H54 (cell line): ENCODE measurements at regions not wholly inside any gene's neighbourhood (a gene's known extent, or its start where the extent isn't known, plus 50 kb on each side); places are given as distances from the start of the nearest gene placed in this dataset.

ENCODE experiments used
- DNase-seq: peaks from one replicate; pipeline ENCODE4 v3.0.0; 2011; ENCODE audit warnings: low spot score, mixed read lengths; ENCODE audit not compliant: insufficient read length
- FAIRE-seq: peaks from 3 replicates; lab custom pipeline; 2011; peaks lifted over from hg19 to GRCh38; lab: Jason Lieb, UNC
- POLR2A ChIP-seq: IDR thresholded peaks from 2 replicates; pipeline ENCODE4 v1.6.1; 2011; ENCODE audit warnings: low read depth, mild to moderate bottlenecking, low read length

GRCh38 chr22:48663297-48663696, 1164.4 kb downstream of the BRD1 start:
- DNase-seq: no peak
- FAIRE-seq: no peak
- TF ChIP-seq POLR2A: no peak

GRCh38 chr22:48662476-48663135, 1165.1 kb downstream of the BRD1 start:
- DNase-seq (no peak), FAIRE-seq (no peak)
- no peak for TF ChIP-seq POLR2A

- no peak for FAIRE-seq
- DNase-seq: no peak
- no peak for TF ChIP-seq POLR2A
These were observed 1165.7 kb downstream of the BRD1 start for GRCh38 chr22:48661984-48662383.

- no peak for TF ChIP-seq POLR2A
- FAIRE-seq (no peak), DNase-seq (no peak)
These were observed 1166.6 kb downstream of the BRD1 start for GRCh38 chr22:48660790-48661740.

GRCh38 chr22:48660104-48660789, 1167.4 kb downstream of the BRD1 start:
- no peak for TF ChIP-seq POLR2A
- FAIRE-seq (no peak), DNase-seq (no peak)

GRCh38 chr22:48659404-48659996, 1168.2 kb downstream of the BRD1 start:
- FAIRE-seq (no peak), DNase-seq (no peak)

GRCh38 chr22:48658871-48659270, 1168.8 kb downstream of the BRD1 start:
- DNase-seq (no peak), FAIRE-seq (no peak)
- no peak for TF ChIP-seq POLR2A

More at GRCh38 chr22:48659404-48659996, 1168.2 kb downstream of the BRD1 start:
- no peak for TF ChIP-seq POLR2A

GRCh38 chr22:48658246-48658645, 1169.4 kb downstream of the BRD1 start:
- FAIRE-seq: no peak
- TF ChIP-seq POLR2A: no peak
- DNase-seq: no peak

GRCh38 chr22:48654492-48654891, 1173.2 kb downstream of the BRD1 start:
- FAIRE-seq (no peak), DNase-seq (no peak)
- TF ChIP-seq POLR2A: no peak

- TF ChIP-seq POLR2A: no peak
- DNase-seq (no peak), FAIRE-seq (no peak)
These were observed 1173.7 kb downstream of the BRD1 start for GRCh38 chr22:48653929-48654328.

- DNase-seq (no peak), FAIRE-seq (no peak)
- no peak for TF ChIP-seq POLR2A
These were observed 1174.4 kb downstream of the BRD1 start for GRCh38 chr22:48653306-48653705.

GRCh38 chr22:48652796-48653195, 1174.9 kb downstream of the BRD1 start:
- FAIRE-seq: no peak
- DNase-seq: no peak
- no peak for TF ChIP-seq POLR2A

- no peak for TF ChIP-seq POLR2A
- FAIRE-seq (no peak), DNase-seq (no peak)
These were observed 1175.6 kb downstream of the BRD1 start for GRCh38 chr22:48651981-48652538.
